ENCODE measurements at regions not wholly inside any gene's neighbourhood (a gene's known extent, or its start where the extent isn't known, plus 50 kb on each side); places are given as distances from the start of the nearest gene placed in this dataset.

DNA sequence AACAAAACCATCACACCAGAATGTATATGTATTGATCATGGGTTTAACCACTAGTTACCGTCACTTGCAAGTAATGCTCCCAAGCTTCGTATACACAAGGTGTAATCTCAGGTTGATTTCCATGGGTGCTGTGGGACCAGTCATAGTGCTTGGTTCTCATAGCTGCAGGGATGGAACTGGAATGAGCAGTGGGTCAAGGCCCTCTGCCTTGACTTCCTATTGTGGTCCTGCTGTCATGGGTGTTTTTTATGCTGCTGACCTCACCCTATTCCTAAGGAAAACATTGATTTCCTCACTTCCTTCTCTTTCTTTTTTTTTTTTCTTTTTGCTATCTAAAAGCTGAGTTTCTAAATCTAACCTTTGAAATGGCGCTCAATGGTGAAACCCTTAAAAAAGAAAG lies 325.6 kb upstream of the RASGRP1 start:
- no peak overlapping the region for H3K4me3 ChIP-seq (ENCODE audit: low read depth, poor library complexity, severe bottlenecking)
- DNase-seq (ENCODE audit: low spot score in 2 of 2): no peak
- intact Hi-C loops (cut with DNase I; ENCODE audit: low total_unique reads): no loop called here
- 97 to 100% methylated on average over 3 of the region's 3 CpGs for WGBS, 2 donors
- TF ChIP-seq CTCF (IDR thresholded peaks at IDR 0.05): no peak
- no peak for TF ChIP-seq POLR2A (IDR thresholded peaks at IDR 0.05)

DNA sequence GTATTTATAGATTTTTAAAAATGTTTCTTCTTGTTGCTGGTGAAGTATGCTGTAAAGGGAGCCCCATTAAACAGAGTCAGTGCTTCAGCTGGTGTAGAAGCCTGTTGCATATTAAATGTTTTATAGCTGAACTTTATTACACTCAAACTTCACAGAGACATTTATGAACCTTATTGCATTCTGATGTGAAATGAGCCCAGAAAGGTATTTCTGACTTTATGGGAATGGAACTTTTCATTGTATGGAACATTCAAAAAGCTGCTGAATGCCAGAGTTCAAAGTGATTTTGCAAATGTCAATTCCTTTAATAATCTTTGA lies 329.3 kb upstream of the RASGRP1 start:
- no peak for TF ChIP-seq POLR2A (IDR thresholded peaks at IDR 0.05)
- no peak for TF ChIP-seq CTCF (IDR thresholded peaks at IDR 0.05)
- H3K4me3 ChIP-seq (ENCODE audit: low read depth, poor library complexity, severe bottlenecking): no peak overlapping the region
- no peak for DNase-seq (ENCODE audit: low spot score in 2 of 2)
- intact Hi-C loops (cut with DNase I; ENCODE audit: low total_unique reads): no loop called here

GRCh38 chr15:38894243-38894948 lies 329.8 kb upstream of the RASGRP1 start:
- WGBS, 2 donors: 31 to 41% methylated on average over 2 of the region's 2 CpGs
- intact Hi-C loops (cut with DNase I; ENCODE audit: low total_unique reads): no loop called here
- DNase-seq (ENCODE audit: low spot score in 2 of 2): no peak

GRCh38 chr15:38895326-38896255 lies 331.0 kb upstream of the RASGRP1 start:
- 63 to 67% methylated on average over 5 of the region's 5 CpGs for WGBS, 2 donors
- TF ChIP-seq CTCF (IDR thresholded peaks at IDR 0.05) (no peak), POLR2A (IDR thresholded peaks at IDR 0.05) (no peak)
- DNase-seq (ENCODE audit: low spot score in 2 of 2): no peak
- no peak overlapping the region for H3K4me3 ChIP-seq (ENCODE audit: low read depth, poor library complexity, severe bottlenecking)
- intact Hi-C loops (cut with DNase I; ENCODE audit: low total_unique reads): no loop called here

More at GRCh38 chr15:38894243-38894948, 329.8 kb upstream of the RASGRP1 start:
- H3K4me3 ChIP-seq (ENCODE audit: low read depth, poor library complexity, severe bottlenecking): no peak overlapping the region
- TF ChIP-seq CTCF (IDR thresholded peaks at IDR 0.05): no peak
- no peak for TF ChIP-seq POLR2A (IDR thresholded peaks at IDR 0.05)

DNA sequence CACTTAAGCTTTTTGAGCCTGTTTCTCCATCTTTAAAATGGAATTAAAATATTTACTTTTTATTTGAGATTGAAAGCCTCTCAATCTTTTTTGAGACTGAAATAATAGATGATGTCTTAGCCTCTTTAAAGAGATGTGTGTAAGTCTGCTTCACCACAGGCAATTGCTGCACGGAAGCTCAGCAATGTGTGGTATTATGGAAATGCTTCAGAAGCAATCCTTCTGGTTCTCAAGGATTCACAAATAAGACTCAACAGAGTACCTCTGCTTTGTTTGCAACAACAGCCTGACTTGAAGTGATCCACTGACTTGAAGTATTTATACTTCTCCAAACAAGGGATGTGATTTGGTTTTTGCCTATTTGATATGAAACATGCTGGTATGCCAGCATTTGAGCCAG lies 332.0 kb upstream of the RASGRP1 start:
- TF ChIP-seq POLR2A (IDR thresholded peaks at IDR 0.05) (no peak), CTCF (IDR thresholded peaks at IDR 0.05) (no peak)
- no peak for DNase-seq (ENCODE audit: low spot score in 2 of 2)
- 85 to 100% methylated on average over 1 of the region's 1 CpG for WGBS, 2 donors
- intact Hi-C loops (cut with DNase I; ENCODE audit: low total_unique reads): no loop called here
- H3K4me3 ChIP-seq (ENCODE audit: low read depth, poor library complexity, severe bottlenecking): no peak overlapping the region

Data from lower leg skin (tissue), 4 donors.